BJ (cell line): ENCODE measurements at regions not wholly inside any gene's neighbourhood (a gene's known extent, or its start where the extent isn't known, plus 50 kb on each side); places are given as distances from the start of the nearest gene placed in this dataset.

Source experiments
- CTCF ChIA-PET: fragments of 350-600 bp; formaldehyde crosslinking; extraction: SDS; loops from one replicate; lab custom pipeline; 2021; ENCODE audit warnings: antibody characterized with exemption, inconsistent platforms; lab: Yijun Ruan, JAX
- POLR2A ChIA-PET: fragments of 300-600 bp; sonication (Branson Sonifier 250); formaldehyde crosslinking; extraction: SDS; loops from one replicate; lab custom pipeline; 2021; ENCODE audit warnings: antibody characterized with exemption; lab: Charles Lee
- DNase-seq: peaks from one replicate; pipeline ENCODE4 v3.0.0-alpha.2; 2011; ENCODE audit warnings: low read depth
- H3K27me3 ChIP-seq: 2 replicates; pipeline ENCODE4 v1.6.0; 2011; ENCODE audit warnings: low read length; ENCODE audit not compliant: control insufficient read depth, insufficient read depth
- H3K36me3 ChIP-seq: 2 replicates; pipeline ENCODE4 v1.5.1; 2011; ENCODE audit warnings: low read length; ENCODE audit not compliant: control insufficient read depth, insufficient read depth
- H3K4me3 ChIP-seq: 2 replicates; pipeline ENCODE4 v1.5.1; 2011; ENCODE audit warnings: low read depth, mild to moderate bottlenecking, control low read depth, low read length
- TF ChIP-seq, protein P1 (sequence below): IDR thresholded peaks from 2 replicates; pipeline ENCODE4 v1.5.1; 2011; ENCODE audit warnings: low read depth, mild to moderate bottlenecking, control low read depth, inconsistent platforms, low read length, moderate library complexity; ENCODE audit not compliant: insufficient read depth

DNA sequence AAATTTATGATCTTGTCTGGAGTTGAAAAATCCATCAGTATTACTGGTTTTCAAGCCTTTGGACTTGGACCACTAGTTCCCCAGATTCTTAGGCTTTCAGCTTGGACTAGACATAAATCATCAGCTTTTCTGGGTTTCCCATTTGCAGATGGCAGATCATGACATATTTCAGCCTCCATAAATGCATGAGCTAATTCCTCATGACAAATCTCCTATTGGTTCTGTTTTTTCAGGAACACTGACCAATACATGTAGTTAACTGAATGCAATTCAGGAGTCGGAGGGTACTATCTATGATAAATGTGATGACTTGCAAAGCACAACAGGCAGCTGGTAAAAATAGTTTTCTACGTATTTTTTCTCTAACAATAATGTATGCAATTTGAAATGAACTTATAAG is 635.6 kb downstream of the TRAM1L1 start:
- POLR2A ChIA-PET, result no interaction called here

DNA sequence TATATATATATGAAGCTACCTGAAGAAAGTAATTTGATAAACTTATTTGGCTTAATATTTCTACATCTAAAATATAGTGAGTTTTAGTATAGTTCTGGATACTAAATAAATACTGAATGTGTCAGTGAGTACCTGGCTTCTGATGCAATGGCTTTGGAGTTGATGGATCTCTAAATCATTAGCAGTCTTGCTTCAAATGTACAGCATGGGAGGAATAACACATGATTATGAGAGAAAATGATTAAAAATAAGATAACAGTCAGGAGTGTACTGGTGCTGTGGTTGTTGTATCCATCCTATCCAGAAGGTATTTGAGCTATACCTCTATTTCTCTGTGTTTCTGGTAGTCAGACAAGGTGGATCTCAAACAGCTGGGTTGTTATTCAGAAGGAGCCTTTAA is 641.3 kb downstream of the TRAM1L1 start:
- H3K4me3 ChIP-seq, result no peak overlapping the region
- CTCF ChIA-PET, result no interaction called here

More for the DNA sequence above, 635.6 kb downstream of the TRAM1L1 start:
- Histone ChIP-seq H3K36me3 (no peaks in the 10 kb centered on the region), H3K4me3 (no peak overlapping the region), H3K27me3 (no peaks in the 10 kb centered on the region)
- TF ChIP-seq, protein P1, sequence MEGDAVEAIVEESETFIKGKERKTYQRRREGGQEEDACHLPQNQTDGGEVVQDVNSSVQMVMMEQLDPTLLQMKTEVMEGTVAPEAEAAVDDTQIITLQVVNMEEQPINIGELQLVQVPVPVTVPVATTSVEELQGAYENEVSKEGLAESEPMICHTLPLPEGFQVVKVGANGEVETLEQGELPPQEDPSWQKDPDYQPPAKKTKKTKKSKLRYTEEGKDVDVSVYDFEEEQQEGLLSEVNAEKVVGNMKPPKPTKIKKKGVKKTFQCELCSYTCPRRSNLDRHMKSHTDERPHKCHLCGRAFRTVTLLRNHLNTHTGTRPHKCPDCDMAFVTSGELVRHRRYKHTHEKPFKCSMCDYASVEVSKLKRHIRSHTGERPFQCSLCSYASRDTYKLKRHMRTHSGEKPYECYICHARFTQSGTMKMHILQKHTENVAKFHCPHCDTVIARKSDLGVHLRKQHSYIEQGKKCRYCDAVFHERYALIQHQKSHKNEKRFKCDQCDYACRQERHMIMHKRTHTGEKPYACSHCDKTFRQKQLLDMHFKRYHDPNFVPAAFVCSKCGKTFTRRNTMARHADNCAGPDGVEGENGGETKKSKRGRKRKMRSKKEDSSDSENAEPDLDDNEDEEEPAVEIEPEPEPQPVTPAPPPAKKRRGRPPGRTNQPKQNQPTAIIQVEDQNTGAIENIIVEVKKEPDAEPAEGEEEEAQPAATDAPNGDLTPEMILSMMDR, result no peak
- CTCF ChIA-PET, result no interaction called here
- DNase-seq, result no peak

DNA sequence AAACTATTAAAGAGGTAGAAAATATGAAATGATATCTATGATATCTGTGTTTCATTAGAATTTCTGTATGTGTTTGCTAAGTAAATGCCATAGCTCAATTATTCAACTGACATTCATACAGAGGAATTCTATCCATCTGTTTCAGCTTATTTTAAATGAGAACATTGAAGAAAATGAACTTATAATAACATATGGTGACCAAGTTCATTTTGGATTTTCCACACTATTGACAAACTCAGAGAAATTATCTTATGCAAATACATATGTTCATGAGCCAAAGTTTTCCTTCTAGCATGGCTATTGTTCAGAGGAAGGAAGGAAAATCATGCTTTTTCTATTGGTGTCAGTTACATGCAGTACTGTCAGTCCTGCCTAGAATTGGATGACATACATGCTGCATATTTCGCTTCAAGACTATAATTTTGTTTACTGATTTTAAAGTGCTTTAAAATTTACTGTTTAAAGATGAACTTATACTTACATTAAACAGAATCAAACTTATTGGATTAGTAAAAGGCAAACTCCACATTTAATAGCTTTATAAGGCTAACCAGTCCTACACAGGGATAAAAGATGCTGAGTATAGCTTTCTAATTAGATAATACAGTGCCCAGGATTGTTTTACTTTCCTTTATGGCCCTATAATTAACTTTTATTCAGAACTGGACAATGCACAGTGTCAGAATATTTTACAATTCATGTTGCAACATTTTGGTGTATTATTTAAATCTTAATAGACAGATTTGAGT is 646.2 kb downstream of the TRAM1L1 start:
- TF ChIP-seq, protein P1, result no peak
- ChIA-PET CTCF (no interaction called here), POLR2A (no interaction called here)

More for the DNA sequence above, 641.3 kb downstream of the TRAM1L1 start:
- Histone ChIP-seq H3K36me3 (no peaks in the 10 kb centered on the region), H3K27me3 (no peaks in the 10 kb centered on the region)
- POLR2A ChIA-PET, result no interaction called here
- TF ChIP-seq, protein P1, result no peak
- no peak for DNase-seq

DNA sequence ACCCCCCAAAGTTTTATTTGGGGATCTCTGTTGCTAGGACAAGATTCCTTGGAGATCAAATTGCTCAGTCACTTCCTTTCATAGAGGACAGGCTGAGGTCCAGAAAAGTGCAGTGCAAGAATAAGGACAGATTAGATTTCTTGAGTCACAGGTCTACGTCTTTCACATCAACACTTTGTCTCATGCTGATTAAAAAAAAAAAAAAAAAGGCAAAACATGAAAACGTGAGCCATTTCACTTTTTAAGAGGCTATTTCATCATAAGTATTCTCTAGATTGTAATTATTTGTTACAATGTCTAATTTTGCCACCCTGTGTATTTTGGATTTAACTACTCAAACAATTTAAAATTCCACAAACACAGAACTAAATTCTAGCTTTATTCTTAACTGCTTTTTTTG is 647.0 kb downstream of the TRAM1L1 start:
- Histone ChIP-seq H3K36me3 (no peaks in the 10 kb centered on the region), H3K27me3 (no peaks in the 10 kb centered on the region), H3K4me3 (no peak overlapping the region)
- no peak for DNase-seq
- POLR2A ChIA-PET, result no interaction called here
- TF ChIP-seq, protein P1, result no peak
- CTCF ChIA-PET, result no interaction called here

More for the DNA sequence above, 646.2 kb downstream of the TRAM1L1 start:
- no peaks in the 10 kb centered on the region for H3K27me3 ChIP-seq
- no peak for DNase-seq
- H3K4me3 ChIP-seq, result no peak overlapping the region
- no peaks in the 10 kb centered on the region for H3K36me3 ChIP-seq

DNA sequence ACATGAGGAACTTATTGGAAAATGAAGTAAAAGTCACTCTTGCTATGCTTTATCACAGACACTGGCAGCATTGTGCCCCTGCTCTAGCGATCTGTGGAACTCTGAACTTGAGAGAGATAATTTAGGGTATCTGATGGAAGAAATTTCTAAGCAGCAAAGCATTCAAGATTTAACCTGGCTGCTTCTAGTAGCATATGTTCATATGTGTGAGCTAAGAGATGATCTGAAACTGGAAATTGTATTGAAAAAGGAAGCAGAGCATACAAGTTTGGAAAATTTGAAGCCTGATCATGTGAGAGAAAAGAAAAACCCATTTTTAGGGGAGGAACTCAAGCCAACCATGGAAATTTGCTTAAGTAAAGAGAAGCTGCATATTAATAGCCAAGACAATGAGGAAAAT is 657.7 kb downstream of the TRAM1L1 start:
- TF ChIP-seq, protein P1, result no peak
- no peak for DNase-seq
- H3K4me3 ChIP-seq, result no peak overlapping the region
- H3K36me3 ChIP-seq, result no peaks in the 10 kb centered on the region
- CTCF ChIA-PET, result no interaction called here
- POLR2A ChIA-PET, result no interaction called here
- no peaks in the 10 kb centered on the region for H3K27me3 ChIP-seq
